H1 (cell line): ENCODE measurements at regions not wholly inside any gene's neighbourhood (a gene's known extent, or its start where the extent isn't known, plus 50 kb on each side); places are given as distances from the start of the nearest gene placed in this dataset.

Source experiments
- CTCF ChIA-PET: fragments of 300-600 bp; sonication (Branson Sonifier 250); formaldehyde crosslinking; loops from one replicate; lab custom pipeline; 2021; ENCODE audit not compliant: partially characterized antibody; lab: Charles Lee
- POLR2A ChIA-PET: fragments of 300-600 bp; sonication (Branson Sonifier 250); formaldehyde crosslinking; loops from one replicate; lab custom pipeline; 2021; ENCODE audit warnings: inconsistent platforms; ENCODE audit not compliant: partially characterized antibody; lab: Charles Lee
- DNase-seq, 2 experiments: peaks; one replicate each; pipeline versions ENCODE4 v3.0.0 to v3.0.0-alpha.2; 2010 to 2022; ENCODE audit warnings: low spot score in 2 of 2, low read depth in 1 of 2, mixed read lengths in 1 of 2
- FAIRE-seq: peaks from 2 replicates; lab custom pipeline; 2011; peaks lifted over from hg19 to GRCh38; lab: Jason Lieb, UNC
- H2AFZ ChIP-seq: 2 replicates; pipeline ENCODE4 v1.8.1; 2012; ENCODE audit warnings: low read length, inconsistent platforms
- H2AK5ac ChIP-seq: 2 replicates; pipeline ENCODE4 v1.6.1; 2013; ENCODE audit warnings: low read depth, low read length
- H2BK120ac ChIP-seq: replicated peaks from 2 replicates; pipeline ENCODE3; 2013; ENCODE audit warnings: low read depth, low read length, inconsistent platforms
- H2BK12ac ChIP-seq: 2 replicates; pipeline ENCODE4 v1.6.1; 2013; ENCODE audit warnings: low read depth, low read length
- H2BK15ac ChIP-seq: 2 replicates; pipeline ENCODE4 v1.6.1; 2013; ENCODE audit warnings: low read length
- H2BK20ac ChIP-seq: 2 replicates; pipeline ENCODE4 v1.6.1; 2013; ENCODE audit warnings: low read length
- H2BK5ac ChIP-seq: 2 replicates; pipeline ENCODE4 v1.6.1; 2013; ENCODE audit warnings: low read depth, low read length
- H3K14ac ChIP-seq: 2 replicates; pipeline ENCODE4 v1.6.1; 2013; ENCODE audit warnings: inconsistent platforms; ENCODE audit not compliant: insufficient read length
- H3K18ac ChIP-seq: 2 replicates; pipeline ENCODE4 v1.6.1; 2013; ENCODE audit warnings: low read length; ENCODE audit errors: extremely low read depth
- H3K23ac ChIP-seq: 2 replicates; pipeline ENCODE4 v1.6.1; 2013; ENCODE audit warnings: inconsistent platforms; ENCODE audit not compliant: insufficient read length
- H3K23me2 ChIP-seq: 2 replicates; pipeline ENCODE4 v1.6.1; 2013; ENCODE audit warnings: low read depth, low read length
- H3K27ac ChIP-seq: 2 replicates; pipeline ENCODE4 v1.6.1; 2011; ENCODE audit warnings: low read depth, low read length, inconsistent platforms
- H3K27me3 ChIP-seq, 4 experiments: replicated peaks in 1 of 4; 1 replicate in 1 of 4; 2 replicates in 3 of 4; pipeline versions ENCODE4 v1.6.1 to v1.8.1; 2011 to 2013; ENCODE audit warnings: low read length in 3 of 4, mild to moderate bottlenecking in 3 of 4, inconsistent platforms in 2 of 4, mixed read lengths in 2 of 4, moderate library complexity in 1 of 4; ENCODE audit not compliant: control insufficient read depth in 3 of 4, insufficient read depth in 3 of 4; ENCODE audit errors: extremely low read depth in 1 of 4
- H3K36me3 ChIP-seq, 4 experiments: 2 replicates each; pipeline versions ENCODE4 v1.6.1 to v1.8.1; 2011 to 2013; ENCODE audit warnings: mild to moderate bottlenecking in 4 of 4, low read length in 3 of 4, moderate library complexity in 2 of 4, control low read depth in 1 of 4, inconsistent platforms in 1 of 4; ENCODE audit not compliant: insufficient read depth in 4 of 4, control insufficient read depth in 2 of 4
- H3K4ac ChIP-seq: replicated peaks from 2 replicates; pipeline ENCODE3; 2013; ENCODE audit warnings: low read length, low read depth, mixed read lengths, inconsistent platforms; ENCODE audit not compliant: insufficient read length
- H3K4me1 ChIP-seq, 4 experiments: replicated peaks in 1 of 4; 1 replicate in 1 of 4; 2 replicates in 3 of 4; pipeline versions ENCODE4 v1.6.1 to v1.8.1; 2011 to 2013; ENCODE audit warnings: low read length in 3 of 4, inconsistent platforms in 2 of 4, mixed read lengths in 1 of 4; ENCODE audit not compliant: insufficient read depth in 4 of 4, control insufficient read depth in 3 of 4
- H3K4me2 ChIP-seq, 2 experiments: 2 replicates each; pipeline versions ENCODE4 v1.6.1 to v1.8.1; 2011 to 2013; ENCODE audit warnings: low read depth in 2 of 2, low read length in 2 of 2, control low read depth in 1 of 2, inconsistent platforms in 1 of 2, mild to moderate bottlenecking in 1 of 2; ENCODE audit not compliant: insufficient read depth in 1 of 2
- H3K4me3 ChIP-seq, 4 experiments: fragments of 200-600, 300-600 bp in 1 of 4; sonication (generic), shearing (Covaris generic), sonication (Bioruptor Twin) in 1 of 4; 2 replicates each; pipeline versions ENCODE4 v1.5.1 to v1.8.1; 2011 to 2016; ENCODE audit warnings: low read length in 4 of 4, low read depth in 3 of 4, control low read depth in 2 of 4, inconsistent platforms in 2 of 4, mild to moderate bottlenecking in 2 of 4, mixed read lengths in 1 of 4, moderate library complexity in 1 of 4; ENCODE audit not compliant: insufficient read depth in 2 of 4; ENCODE audit errors: extremely low read depth in 1 of 4
- H3K56ac ChIP-seq: replicated peaks from 2 replicates; pipeline ENCODE3; 2013; ENCODE audit warnings: low read depth, mild to moderate bottlenecking, mixed read lengths, low read length, inconsistent platforms; ENCODE audit not compliant: insufficient read length
- H3K79me1 ChIP-seq: 2 replicates; pipeline ENCODE4 v1.6.1; 2013; ENCODE audit warnings: low read depth, low read length, control low read depth
- H3K79me2 ChIP-seq, 2 experiments: 2 replicates each; pipeline versions ENCODE4 v1.6.1 to v1.8.1; 2012 to 2013; ENCODE audit warnings: low read length in 2 of 2, mild to moderate bottlenecking in 2 of 2, inconsistent platforms in 1 of 2; ENCODE audit not compliant: insufficient read depth in 2 of 2, control insufficient read depth in 1 of 2
- H3K9ac ChIP-seq, 4 experiments: replicated peaks in 1 of 4; 1 replicate in 1 of 4; 2 replicates in 3 of 4; pipeline versions ENCODE4 v1.6.1 to v1.8.1; 2011 to 2013; ENCODE audit warnings: low read depth in 3 of 4, low read length in 3 of 4, control low read depth in 2 of 4, mild to moderate bottlenecking in 2 of 4, moderate library complexity in 2 of 4, inconsistent platforms in 1 of 4; ENCODE audit errors: extremely low read depth in 1 of 4
- H3K9me3 ChIP-seq, 2 experiments: 2 replicates each; pipeline versions ENCODE4 v1.6.1 to v1.8.1; 2012 to 2013; ENCODE audit warnings: mild to moderate bottlenecking in 2 of 2, moderate library complexity in 2 of 2, control low read depth in 1 of 2, inconsistent platforms in 1 of 2, low read depth in 1 of 2, low read length in 1 of 2, mixed read lengths in 1 of 2; ENCODE audit not compliant: insufficient read depth in 2 of 2
- H4K20me1 ChIP-seq, 2 experiments: replicated peaks in 1 of 2; 2 replicates each; pipeline versions ENCODE3 to v1.8.1; 2011 to 2013; ENCODE audit warnings: inconsistent platforms in 2 of 2, low read length in 2 of 2, mild to moderate bottlenecking in 1 of 2; ENCODE audit not compliant: insufficient read depth in 2 of 2, control insufficient read depth in 1 of 2
- H4K5ac ChIP-seq: 2 replicates; pipeline ENCODE4 v1.6.1; 2013; ENCODE audit warnings: low read length, low read depth, mixed read lengths, inconsistent platforms; ENCODE audit not compliant: insufficient read length
- H4K8ac ChIP-seq: 2 replicates; pipeline ENCODE4 v1.8.0; 2013; ENCODE audit warnings: mild to moderate bottlenecking, moderate library complexity, low read length, inconsistent platforms; ENCODE audit not compliant: insufficient read depth; ENCODE audit errors: extremely low read depth
- H4K91ac ChIP-seq: replicated peaks from 2 replicates; pipeline ENCODE3; 2013; ENCODE audit warnings: low read length, mixed read lengths, inconsistent platforms; ENCODE audit not compliant: insufficient read length
- CTCF ChIP-seq, 3 experiments: IDR thresholded peaks; 1 replicate in 2 of 3; 2 replicates in 1 of 3; pipeline versions ENCODE4 v1.5.1 to v1.6.1; 2011; ENCODE audit warnings: low read length in 3 of 3, mild to moderate bottlenecking in 3 of 3, inconsistent platforms in 2 of 3, low read depth in 1 of 3, moderate library complexity in 1 of 3; ENCODE audit not compliant: insufficient read depth in 1 of 3; ENCODE audit errors: control extremely low read depth in 1 of 3
- GTF2F1 ChIP-seq: IDR thresholded peaks from 2 replicates; pipeline ENCODE4 v1.6.1; 2012; ENCODE audit warnings: low read depth, low read length, improper control_type of control experiment, borderline replicate concordance
- JUND ChIP-seq: IDR thresholded peaks from 2 replicates; pipeline ENCODE4 v1.6.1; 2011; ENCODE audit warnings: mild to moderate bottlenecking, improper control_type of control experiment, low read length
- KDM1A ChIP-seq: fragments of 200-600, 300-600 bp; sonication (generic); IDR thresholded peaks from 2 replicates; pipeline ENCODE4 v1.7.1; 2016; ENCODE audit warnings: mild to moderate bottlenecking, low read length, borderline replicate concordance
- RXRA ChIP-seq: IDR thresholded peaks from 2 replicates; pipeline ENCODE4 v1.6.1; 2011; ENCODE audit warnings: low read depth, mild to moderate bottlenecking, low read length, moderate library complexity; ENCODE audit not compliant: insufficient read depth
- WGBS, 2 experiments: shearing (Covaris generic) in 1 of 2; methylation state at CpG; one replicate each; pipeline versions ENCODE4 v1.1.6 to v1.1.7; 2013 to 2015; ENCODE audit warnings: low lambda C conversion rate in 2 of 2, mixed read lengths in 2 of 2, inconsistent platforms in 1 of 2, low coverage in 1 of 2, missing lambda C conversion rate in 1 of 2; ENCODE audit not compliant: insufficient replicate concordance in 2 of 2, insufficient coverage in 1 of 2, insufficient read length in 1 of 2; ENCODE audit errors: extremely low coverage in 1 of 2, missing lambda C conversion rate in 1 of 2; 5-methylcytosine and 5-hydroxymethylcytosine counted together

GRCh38 chr14:71221119-71221518 lies 313.9 kb downstream of the PCNX1 start:
- H2BK12ac ChIP-seq = no peak overlapping the region
- FAIRE-seq = no peak
- H3K27ac ChIP-seq = no peak overlapping the region

More at GRCh38 chr14:71221119-71221518, 313.9 kb downstream of the PCNX1 start:
- Histone ChIP-seq H3K4me3 (no peak overlapping the region), H2BK5ac (no peak overlapping the region), H3K79me1 (no peaks in the 10 kb centered on the region), H4K91ac (no peak overlapping the region), H2BK120ac (no peak overlapping the region), H4K20me1 (no peaks in the 10 kb centered on the region), H3K4me1 (peaks cover 0 to 4% (median under 1%) of the 10 kb centered on the region in 4 experiments; a peak in 2 of 7 replicates), H2BK20ac (no peak overlapping the region), H4K5ac (no peak overlapping the region), H3K4me2 (no peak overlapping the region), H3K18ac (no peak overlapping the region), H4K8ac (no peak overlapping the region), H3K27me3 (no peaks in the 10 kb centered on the region), H3K36me3 (no peaks in the 10 kb centered on the region), H2AFZ (no peak overlapping the region), H2BK15ac (no peak overlapping the region), H3K79me2 (no peaks in the 10 kb centered on the region), H2AK5ac (no peak overlapping the region), H3K56ac (no peak overlapping the region), H3K4ac (no peak overlapping the region), H3K14ac (no peak overlapping the region), H3K23me2 (no peaks in the 10 kb centered on the region; the same call in 1 of the 2 replicates), H3K9ac (no peak overlapping the region), H3K23ac (no peak overlapping the region), H3K9me3 (peaks cover 2 to 6% of the 10 kb centered on the region in 2 experiments; a peak in 2 of 4 replicates)
- CTCF ChIA-PET = interaction anchor here (0.5 to 1.3 kb wide), 4 partner anchors 11 to 620 kb away, joined by 3 to 6 read pairs (median 4); no protein-coding TSS in a partner anchor
- no peak for DNase-seq
- WGBS, 2 experiments = 97% methylated on average over 2 of the region's 2 CpGs; no CpG with 5 or more reads in 1 of the 2 experiments
- POLR2A ChIA-PET = no interaction called here
- TF ChIP-seq KDM1A = no peak
- peak in 2 of 3 experiments; percentile 16 to 41; a peak in 2 of 4 replicates for TF ChIP-seq CTCF (IDR thresholded peaks at IDR 0.05; ENCODE audit: control extremely low read depth in 1 of 3, insufficient read depth in 1 of 3, low read depth in 1 of 3, low read length in 3 of 3)
- TF ChIP-seq GTF2F1 = no peak
- TF ChIP-seq JUND = no peak
- no peak for TF ChIP-seq RXRA
